MCF 10A (cell line): ENCODE measurements at regions not wholly inside any gene's neighbourhood (a gene's known extent, or its start where the extent isn't known, plus 50 kb on each side); places are given as distances from the start of the nearest gene placed in this dataset.

Source experiments
- BruUV-seq: library from RNA; stranded (reverse); fragments of 400-500 nt; replicated peaks from 2 replicates; lab custom pipeline; 2021; lab: Mats Ljungman, UMichigan
- CTCF ChIA-PET: fragments of 300-600 bp; sonication (Branson Sonifier 250); formaldehyde crosslinking; extraction: SDS; loops from one replicate; lab custom pipeline; 2021; ENCODE audit warnings: antibody characterized with exemption, inconsistent platforms; lab: Yijun Ruan, JAX
- POLR2A ChIA-PET: fragments of 300-600, 350-650 bp; sonication (Branson Sonifier 250); formaldehyde crosslinking; extraction: SDS; loops from one replicate; lab custom pipeline; 2020; ENCODE audit warnings: antibody characterized with exemption, inconsistent platforms; lab: Yijun Ruan, JAX
- DNase-seq: peaks from one replicate; pipeline ENCODE4 v3.0.0-alpha.2; 2018; ENCODE audit not compliant: unreplicated experiment
- H3K27ac Mint-ChIP-seq: one replicate; pipeline ENCODE4 v1.8.0; 2022; ENCODE audit warnings: mild to moderate bottlenecking, low read depth, mixed read lengths; ENCODE audit not compliant: unreplicated experiment
- H3K27me3 Mint-ChIP-seq: one replicate; pipeline ENCODE4 v1.8.0; 2022; ENCODE audit warnings: mixed read lengths; ENCODE audit not compliant: insufficient read depth, unreplicated experiment
- H3K36me3 Mint-ChIP-seq: one replicate; pipeline ENCODE4 v1.8.0; 2022; ENCODE audit warnings: mild to moderate bottlenecking, moderate library complexity, mixed read lengths; ENCODE audit not compliant: insufficient read depth, unreplicated experiment
- H3K4me1 Mint-ChIP-seq: one replicate; pipeline ENCODE4 v1.8.0; 2022; ENCODE audit warnings: mixed read lengths; ENCODE audit not compliant: insufficient read depth, unreplicated experiment
- H3K4me3 Mint-ChIP-seq: one replicate; pipeline ENCODE4 v1.8.0; 2022; ENCODE audit warnings: mild to moderate bottlenecking, moderate library complexity, mixed read lengths; ENCODE audit not compliant: unreplicated experiment
- H3K9me3 Mint-ChIP-seq: one replicate; pipeline ENCODE4 v1.8.0; 2022; ENCODE audit warnings: mixed read lengths; ENCODE audit not compliant: unreplicated experiment
- CTCF ChIP-seq: fragments of 200-600 bp; IDR thresholded peaks from one replicate; pipeline ENCODE4 v1.8.0; 2022; ENCODE audit warnings: antibody characterized with exemption, mild to moderate bottlenecking; ENCODE audit not compliant: unreplicated experiment
- intact Hi-C: fragments of 100-400 bp; cut with micrococcal nuclease; formaldehyde crosslinking; loops from 2 replicates; pipeline ENCODE4 v1.14.1; 2022

DNA sequence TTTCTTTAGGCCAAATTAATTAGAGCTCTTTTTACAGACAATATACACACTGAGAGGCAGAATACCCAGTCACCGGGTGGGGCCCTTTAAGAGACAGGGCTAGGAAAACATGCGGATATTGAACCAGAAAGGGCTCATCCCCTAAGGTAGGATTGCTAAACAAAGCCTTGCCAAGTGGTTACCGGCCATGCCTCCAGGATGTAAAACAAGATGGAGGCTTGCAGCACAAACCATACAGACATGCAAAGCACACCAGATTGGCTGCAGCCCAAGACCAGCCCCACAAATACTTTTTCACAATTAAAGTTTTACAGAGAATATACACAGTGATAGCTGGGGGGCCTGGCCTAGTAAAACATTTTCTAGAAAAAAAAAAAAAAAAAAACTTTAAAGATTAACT is 210.0 kb downstream of the KLHL4 start:
- Mint-ChIP-seq H3K27ac (no peak overlapping the region), H3K4me3 (no peak overlapping the region), H3K36me3 (no peaks in the 10 kb centered on the region), H3K4me1 (no peaks in the 10 kb centered on the region), H3K9me3 (no peaks in the 10 kb centered on the region), H3K27me3 (peaks cover 11% of the 10 kb centered on the region)
- intact Hi-C loops: no loop called here
- ChIA-PET CTCF (interaction anchor here (0.7 kb wide), 2 partner anchors 761 to 1565 kb away, joined by 3 to 4 read pairs; no protein-coding TSS in a partner anchor), POLR2A (no interaction called here)
- DNase-seq: no peak
- TF ChIP-seq CTCF: no peak
- BruUV-seq: no TSS peak

GRCh38 chrX:87728024-87728423 is 210.4 kb downstream of the KLHL4 start:
- Mint-ChIP-seq H3K36me3 (no peaks in the 10 kb centered on the region), H3K4me3 (no peak overlapping the region), H3K4me1 (no peaks in the 10 kb centered on the region), H3K27ac (no peak overlapping the region), H3K27me3 (peaks cover 11% of the 10 kb centered on the region), H3K9me3 (no peaks in the 10 kb centered on the region)
- BruUV-seq: no TSS peak
- ChIA-PET POLR2A (no interaction called here), CTCF (interaction anchor here (0.7 kb wide), 2 partner anchors 760 to 1565 kb away, joined by 3 to 4 read pairs; no protein-coding TSS in a partner anchor)
- intact Hi-C loops: no loop called here
- TF ChIP-seq CTCF: no peak
- no peak for DNase-seq

DNA sequence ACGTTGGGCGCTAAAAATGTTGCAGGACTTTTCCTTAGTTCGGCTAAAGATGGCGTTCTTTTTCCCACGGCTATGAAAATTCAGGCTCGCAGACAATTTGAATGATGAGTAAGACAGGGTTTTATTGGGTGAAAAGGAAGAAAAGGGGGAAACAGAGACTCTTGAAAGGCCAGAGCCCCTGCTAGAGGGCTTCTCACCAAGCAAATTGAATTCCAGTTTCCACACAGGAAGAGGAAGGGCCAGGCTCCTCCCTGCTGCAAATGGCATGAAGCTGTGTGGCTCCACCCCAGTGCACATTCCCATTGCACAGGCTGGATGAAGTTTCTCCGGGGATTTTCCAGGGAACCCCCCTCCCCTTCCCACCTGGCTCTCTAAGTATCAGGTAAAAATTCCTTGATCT is 210.9 kb downstream of the KLHL4 start:
- CTCF ChIA-PET: interaction anchor here (0.7 kb wide), 1 partner anchor 760 kb away, joined by 3 read pairs; no protein-coding TSS in a partner anchor
- Mint-ChIP-seq H3K27ac (no peak overlapping the region), H3K9me3 (no peaks in the 10 kb centered on the region), H3K4me3 (no peak overlapping the region), H3K36me3 (no peaks in the 10 kb centered on the region), H3K27me3 (peaks cover 11% of the 10 kb centered on the region), H3K4me1 (no peaks in the 10 kb centered on the region)
- no peak for DNase-seq
- intact Hi-C loops: no loop called here
- POLR2A ChIA-PET: no interaction called here
- no TSS peak for BruUV-seq
- no peak for TF ChIP-seq CTCF

GRCh38 chrX:87732133-87732532 is 214.5 kb downstream of the KLHL4 start:
- TF ChIP-seq CTCF: no peak
- CTCF ChIA-PET: no interaction called here
- Mint-ChIP-seq H3K36me3 (no peaks in the 10 kb centered on the region), H3K27ac (no peak overlapping the region), H3K9me3 (no peaks in the 10 kb centered on the region), H3K27me3 (no peaks in the 10 kb centered on the region), H3K4me1 (no peaks in the 10 kb centered on the region), H3K4me3 (no peak overlapping the region)
- POLR2A ChIA-PET: no interaction called here
- DNase-seq: no peak
- no TSS peak for BruUV-seq
- intact Hi-C loops: no loop called here
